HG03575 (cell line): ENCODE measurements at regions not wholly inside any gene's neighbourhood (a gene's known extent, or its start where the extent isn't known, plus 50 kb on each side); places are given as distances from the start of the nearest gene placed in this dataset.
"Not testable (repeated sequence)": the region's sequence is repeated elsewhere in the genome, so short reads cannot be mapped to it uniquely, and the experiment has no call there.

Experiments used
- ATAC-seq: cut with Tn5 transposase; IDR thresholded peaks from one replicate; pipeline ENCODE4 v1.9.1; 2021; ENCODE audit not compliant: unreplicated experiment, insufficient number of reproducible peaks, low FRiP score; ENCODE audit errors: extremely low read depth

- ATAC-seq = no peak
Measured at GRCh38 chr18:1805521-1805920, 765.8 kb downstream of the METTL4 start.

- ATAC-seq = no peak
Measured at GRCh38 chr18:1806884-1807615, 764.3 kb downstream of the METTL4 start.

GRCh38 chr18:1811282-1811681 is 760.0 kb downstream of the METTL4 start:
- ATAC-seq = no peak

GRCh38 chr18:1825296-1825695 is 746.0 kb downstream of the METTL4 start:
- no peak for ATAC-seq

GRCh38 chr18:1840878-1841277 is 730.4 kb downstream of the METTL4 start:
- no peak for ATAC-seq

- ATAC-seq = no peak
Measured at GRCh38 chr18:1846640-1847039, 724.7 kb downstream of the METTL4 start.

GRCh38 chr18:1848716-1849115 is 722.6 kb downstream of the METTL4 start:
- no peak for ATAC-seq

GRCh38 chr18:1849386-1849785 is 721.9 kb downstream of the METTL4 start:
- no peak for ATAC-seq

GRCh38 chr18:1857281-1857680 is 714.0 kb downstream of the METTL4 start:
- ATAC-seq = not testable (repeated sequence)

GRCh38 chr18:1861473-1861872 is 709.8 kb downstream of the METTL4 start:
- no peak for ATAC-seq

- ATAC-seq = no peak
Measured at GRCh38 chr18:1865869-1866268, 705.4 kb downstream of the METTL4 start.

- ATAC-seq = no peak
Measured at GRCh38 chr18:1872274-1872673, 699.0 kb downstream of the METTL4 start.

- ATAC-seq = no peak
Measured at GRCh38 chr18:1875219-1875618, 696.1 kb downstream of the METTL4 start.

- ATAC-seq = no peak
Measured at GRCh38 chr18:1884623-1885022, 686.7 kb downstream of the METTL4 start.

- no peak for ATAC-seq
Measured at GRCh38 chr18:1891641-1892040, 679.7 kb downstream of the METTL4 start.

- no peak for ATAC-seq
Measured at GRCh38 chr18:1892191-1892590, 679.1 kb downstream of the METTL4 start.

- no peak for ATAC-seq
Measured at GRCh38 chr18:1895456-1896185, 675.7 kb downstream of the METTL4 start.

- no peak for ATAC-seq
Measured at GRCh38 chr18:1906421-1906820, 664.9 kb downstream of the METTL4 start.

- no peak for ATAC-seq
Measured at GRCh38 chr18:1907470-1908206, 663.7 kb downstream of the METTL4 start.

GRCh38 chr18:1914489-1914888 is 656.8 kb downstream of the METTL4 start:
- no peak for ATAC-seq
